ENCODE measurements at regions not wholly inside any gene's neighbourhood (a gene's known extent, or its start where the extent isn't known, plus 50 kb on each side); places are given as distances from the start of the nearest gene placed in this dataset.

DNA sequence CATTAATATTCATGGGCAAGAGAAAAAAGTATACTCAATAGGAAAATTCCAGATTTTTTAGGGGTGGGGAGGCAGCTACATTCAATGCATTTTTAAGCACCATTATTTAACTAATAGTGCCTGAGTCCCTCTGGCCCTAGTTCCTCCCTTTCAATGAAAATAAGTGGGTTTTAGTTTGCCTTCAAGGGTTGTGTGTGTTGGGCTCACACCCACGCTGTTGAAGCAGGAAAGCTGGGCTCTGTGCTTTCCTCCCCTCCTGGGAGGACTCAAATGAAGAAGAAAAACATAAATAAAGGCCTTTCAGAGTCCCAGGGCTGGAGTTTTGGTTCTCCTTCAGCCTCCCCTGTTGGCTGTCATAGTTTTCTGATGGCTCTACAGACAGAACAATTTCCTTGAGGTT is 366.2 kb downstream of the MIAT start:
- Histone ChIP-seq H3K9ac (replicated peaks in 1 of 4; ENCODE audit: extremely low read depth in 1 of 4, low read depth in 3 of 4, low read length in 3 of 4) (no peak overlapping the region), H3K4ac (replicated peaks; ENCODE audit: insufficient read length, low read depth, low read length) (no peak overlapping the region), H3K79me1 (ENCODE audit: low read depth, low read length) (no peaks in the 10 kb centered on the region), H2BK120ac (replicated peaks; ENCODE audit: low read depth, low read length) (no peak overlapping the region), H2AFZ (ENCODE audit: low read length) (no peak overlapping the region), H3K23me2 (ENCODE audit: low read depth, low read length) (peaks cover 3% of the 10 kb centered on the region; the same call in 1 of the 2 replicates), H2BK20ac (ENCODE audit: low read length) (no peak overlapping the region), H2BK15ac (ENCODE audit: low read length) (no peak overlapping the region), H3K23ac (ENCODE audit: insufficient read length) (no peak overlapping the region), H3K4me3 (ENCODE audit: extremely low read depth in 1 of 4, insufficient read depth in 2 of 4, low read depth in 3 of 4, low read length in 4 of 4) (no peak overlapping the region), H2BK12ac (ENCODE audit: low read depth, low read length) (no peak overlapping the region), H2AK5ac (ENCODE audit: low read depth, low read length) (no peak overlapping the region), H3K27ac (ENCODE audit: low read depth, low read length) (no peak overlapping the region), H4K5ac (ENCODE audit: insufficient read length, low read depth, low read length) (no peak overlapping the region), H4K91ac (replicated peaks; ENCODE audit: insufficient read length, low read length) (no peak overlapping the region), H3K56ac (replicated peaks; ENCODE audit: insufficient read length, low read depth, low read length) (no peak overlapping the region), H4K8ac (ENCODE audit: extremely low read depth, insufficient read depth, low read length) (no peak overlapping the region), H4K20me1 (replicated peaks in 1 of 2; ENCODE audit: control insufficient read depth in 1 of 2, insufficient read depth in 2 of 2, low read length in 2 of 2) (no peaks in the 10 kb centered on the region), H3K4me2 (ENCODE audit: insufficient read depth in 1 of 2, low read depth in 2 of 2, low read length in 2 of 2) (no peak overlapping the region), H3K9me3 (ENCODE audit: insufficient read depth in 2 of 2, low read depth in 1 of 2, low read length in 1 of 2) (no peaks in the 10 kb centered on the region), H3K79me2 (ENCODE audit: control insufficient read depth in 1 of 2, insufficient read depth in 2 of 2, low read length in 2 of 2) (no peaks in the 10 kb centered on the region), H3K14ac (ENCODE audit: insufficient read length) (no peak overlapping the region), H3K36me3 (ENCODE audit: control insufficient read depth in 2 of 4, insufficient read depth in 4 of 4, low read length in 3 of 4) (no peaks in the 10 kb centered on the region), H3K4me1 (replicated peaks in 1 of 4; ENCODE audit: control insufficient read depth in 3 of 4, insufficient read depth in 4 of 4, low read length in 3 of 4) (peaks cover 0 to 2% (median 0%) of the 10 kb centered on the region in 4 experiments; a peak in 3 of 7 replicates), H3K27me3 (replicated peaks in 1 of 4; ENCODE audit: control insufficient read depth in 3 of 4, extremely low read depth in 1 of 4, insufficient read depth in 3 of 4, low read length in 3 of 4) (no peaks in the 10 kb centered on the region), H2BK5ac (ENCODE audit: low read depth, low read length) (no peak overlapping the region), H3K18ac (ENCODE audit: extremely low read depth, low read length) (no peak overlapping the region)
- TF ChIP-seq CBX8 (IDR thresholded peaks at IDR 0.05; ENCODE audit: borderline replicate concordance, low read depth, low read length) (no peak), RNF2 (IDR thresholded peaks at IDR 0.05; ENCODE audit: borderline replicate concordance, low read depth, low read length, missing control alignments, poor library complexity, severe bottlenecking) (no peak), RAD21 (IDR thresholded peaks at IDR 0.05 in 1 of 2, conservative IDR thresholded peaks at IDR 0.05 in 1 of 2; ENCODE audit: low read depth in 2 of 2, low read length in 2 of 2) (no peak), SAP30 (IDR thresholded peaks at IDR 0.05; ENCODE audit: insufficient read depth, insufficient replicate concordance, low read length) (no peak), CHD2 (IDR thresholded peaks at IDR 0.05; ENCODE audit: low read length) (no peak), EP300 (IDR thresholded peaks at IDR 0.05; ENCODE audit: borderline replicate concordance in 1 of 2, low read depth in 2 of 2, low read length in 2 of 2) (no peak), MAFK (IDR thresholded peaks at IDR 0.05; ENCODE audit: low read depth, low read length) (no peak), BRCA1 (IDR thresholded peaks at IDR 0.05; ENCODE audit: low read depth, low read length) (no peak), JUN (IDR thresholded peaks at IDR 0.05; ENCODE audit: low read depth, low read length) (no peak), KDM4A (IDR thresholded peaks at IDR 0.05; ENCODE audit: low read depth, low read length, severe bottlenecking) (no peak), GTF2F1 (IDR thresholded peaks at IDR 0.05; ENCODE audit: borderline replicate concordance, low read depth, low read length) (no peak), SP4 (IDR thresholded peaks at IDR 0.05; ENCODE audit: low read length) (no peak)
- TF ChIP-seq, protein P1, sequence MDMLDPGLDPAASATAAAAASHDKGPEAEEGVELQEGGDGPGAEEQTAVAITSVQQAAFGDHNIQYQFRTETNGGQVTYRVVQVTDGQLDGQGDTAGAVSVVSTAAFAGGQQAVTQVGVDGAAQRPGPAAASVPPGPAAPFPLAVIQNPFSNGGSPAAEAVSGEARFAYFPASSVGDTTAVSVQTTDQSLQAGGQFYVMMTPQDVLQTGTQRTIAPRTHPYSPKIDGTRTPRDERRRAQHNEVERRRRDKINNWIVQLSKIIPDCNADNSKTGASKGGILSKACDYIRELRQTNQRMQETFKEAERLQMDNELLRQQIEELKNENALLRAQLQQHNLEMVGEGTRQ (IDR thresholded peaks at IDR 0.05; ENCODE audit: low read length) = no peak
- ChIA-PET CTCF (ENCODE audit: partially characterized antibody) (interaction anchor here (1.0 to 1.7 kb wide), 2 partner anchors 9 to 25 kb away, joined by 3 to 4 read pairs; no protein-coding TSS in a partner anchor), POLR2A (ENCODE audit: partially characterized antibody) (no interaction called here)
- DNase-seq (ENCODE audit: low read depth in 1 of 2, low spot score in 2 of 2) (no peak), FAIRE-seq (no peak)
- WGBS, 2 experiments (ENCODE audit: extremely low coverage in 1 of 2, insufficient coverage in 1 of 2, insufficient read length in 1 of 2, insufficient replicate concordance in 2 of 2, low coverage in 1 of 2, low lambda C conversion rate in 2 of 2, missing lambda C conversion rate in 1 of 2) = 69% methylated on average over 1 of the region's 1 CpG; no CpG with 5 or more reads in 1 of the 2 experiments

Data from H1 (cell line).